Stimulated activated CD4-positive, alpha-beta T cell treated with anti-CD3 and anti-CD28 coated beads, Interleukin-2, amount 100 ng/mL, for 24 hours (primary cell): ENCODE measurements at regions not wholly inside any gene's neighbourhood (a gene's known extent, or its start where the extent isn't known, plus 50 kb on each side); places are given as distances from the start of the nearest gene placed in this dataset.

Experiments
- DNase-seq, 2 donors: peaks; one replicate each; pipeline ENCODE4 v3.0.0-alpha.2; 2020

- DNase-seq, result no peak
Observed at GRCh38 chr14:101232340-101233020, 328.8 kb upstream of the DIO3 start.

- no peak for DNase-seq
Observed at GRCh38 chr14:101233021-101233366, 328.3 kb upstream of the DIO3 start.

- DNase-seq, result no peak
Observed at GRCh38 chr14:101233391-101233790, 327.9 kb upstream of the DIO3 start.

GRCh38 chr14:101233808-101234207, 327.5 kb upstream of the DIO3 start:
- DNase-seq, result no peak

GRCh38 chr14:101234244-101234937, 326.9 kb upstream of the DIO3 start:
- no peak for DNase-seq

- DNase-seq, result no peak
Observed at GRCh38 chr14:101234999-101235334, 326.3 kb upstream of the DIO3 start.

GRCh38 chr14:101235335-101236103, 325.8 kb upstream of the DIO3 start:
- peak; percentile 23 to 59 for DNase-seq

- DNase-seq, result no peak
Observed at GRCh38 chr14:101236496-101237251, 324.6 kb upstream of the DIO3 start.

- no peak for DNase-seq
Observed at GRCh38 chr14:101237252-101237616, 324.1 kb upstream of the DIO3 start.

GRCh38 chr14:101239065-101239464, 322.2 kb upstream of the DIO3 start:
- DNase-seq, result no peak

- no peak for DNase-seq
Observed at GRCh38 chr14:101241147-101241546, 320.1 kb upstream of the DIO3 start.

GRCh38 chr14:101241807-101242278, 319.5 kb upstream of the DIO3 start:
- no peak for DNase-seq

GRCh38 chr14:101242442-101243385, 318.6 kb upstream of the DIO3 start:
- peak in 1 of 2 donors; percentile 4 for DNase-seq

GRCh38 chr14:101243587-101244338, 317.5 kb upstream of the DIO3 start:
- DNase-seq, result peak in 1 of 2 donors; percentile 4

GRCh38 chr14:101246894-101247841, 314.1 kb upstream of the DIO3 start:
- DNase-seq, result peak in 1 of 2 donors; percentile 4

- DNase-seq, result peak in 1 of 2 donors; percentile 2
Observed at GRCh38 chr14:101247842-101248725, 313.2 kb upstream of the DIO3 start.

GRCh38 chr14:101248840-101249675, 312.2 kb upstream of the DIO3 start:
- DNase-seq, result no peak

- no peak for DNase-seq
Observed at GRCh38 chr14:101249676-101250036, 311.6 kb upstream of the DIO3 start.
